NCI-H774 (cell line): ENCODE measurements at regions not wholly inside any gene's neighbourhood (a gene's known extent, or its start where the extent isn't known, plus 50 kb on each side); places are given as distances from the start of the nearest gene placed in this dataset.

ENCODE experiments used
- DNase-seq: peaks from one replicate; lab custom pipeline; 2025; lab: John Stamatoyannopoulos, UW

DNA sequence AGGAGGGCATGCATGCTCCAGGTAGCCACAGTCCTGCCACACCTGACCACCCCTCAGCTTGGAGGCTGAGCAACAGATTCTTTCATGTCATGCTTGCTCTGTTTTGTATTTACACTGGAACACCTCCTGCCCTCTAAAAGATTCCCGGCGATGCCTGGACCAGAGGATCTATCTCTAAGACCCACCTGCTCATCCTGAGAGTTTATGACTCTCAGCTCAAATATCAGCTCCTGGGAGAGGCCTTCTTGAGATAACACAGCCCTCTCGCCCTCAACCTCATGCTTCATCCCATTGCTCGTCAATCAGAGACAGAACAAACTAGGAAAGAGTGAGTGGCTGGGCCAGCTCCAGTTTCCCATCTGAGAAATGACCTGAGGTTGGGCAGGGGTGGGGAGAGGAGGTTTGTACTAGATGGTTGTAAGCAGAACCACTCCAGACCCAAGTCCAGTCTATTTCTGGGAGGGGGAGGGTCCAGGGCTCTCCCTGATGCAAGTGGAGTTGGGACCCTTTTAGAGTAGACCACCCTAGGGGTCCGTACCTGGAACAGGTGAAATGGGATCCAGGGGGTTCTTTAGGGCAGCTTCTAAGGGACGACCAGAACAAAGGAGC is 524.5 kb downstream of the MATN1 start:
- DNase-seq, result no peak

- DNase-seq, result no peak
These were observed 525.0 kb downstream of the MATN1 start for GRCh38 chr1:30198451-30198760.

- DNase-seq, result no peak
These were observed 525.5 kb downstream of the MATN1 start for GRCh38 chr1:30197639-30198450.

GRCh38 chr1:30196872-30197638 is 526.3 kb downstream of the MATN1 start:
- DNase-seq, result no peak

DNA sequence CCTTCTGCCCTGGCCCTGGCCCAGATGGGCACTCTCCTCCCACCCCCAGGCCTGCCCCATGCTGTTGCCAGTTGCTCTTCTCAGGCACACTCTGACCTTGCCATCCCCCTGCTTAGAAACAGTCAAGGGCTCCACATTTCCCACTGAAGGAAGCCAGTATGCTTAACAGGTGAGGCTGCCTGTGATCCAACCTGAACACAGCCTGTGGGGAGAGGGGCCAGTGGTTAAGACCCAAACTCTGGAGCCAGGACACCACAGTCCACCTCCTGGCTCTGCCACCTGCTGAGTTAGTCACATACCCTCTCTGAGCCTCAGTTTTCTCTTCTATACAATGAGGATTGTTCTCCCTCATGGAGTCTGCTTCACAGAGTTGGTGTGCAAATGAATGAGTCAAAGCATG is 526.9 kb downstream of the MATN1 start:
- DNase-seq, result no peak

DNA sequence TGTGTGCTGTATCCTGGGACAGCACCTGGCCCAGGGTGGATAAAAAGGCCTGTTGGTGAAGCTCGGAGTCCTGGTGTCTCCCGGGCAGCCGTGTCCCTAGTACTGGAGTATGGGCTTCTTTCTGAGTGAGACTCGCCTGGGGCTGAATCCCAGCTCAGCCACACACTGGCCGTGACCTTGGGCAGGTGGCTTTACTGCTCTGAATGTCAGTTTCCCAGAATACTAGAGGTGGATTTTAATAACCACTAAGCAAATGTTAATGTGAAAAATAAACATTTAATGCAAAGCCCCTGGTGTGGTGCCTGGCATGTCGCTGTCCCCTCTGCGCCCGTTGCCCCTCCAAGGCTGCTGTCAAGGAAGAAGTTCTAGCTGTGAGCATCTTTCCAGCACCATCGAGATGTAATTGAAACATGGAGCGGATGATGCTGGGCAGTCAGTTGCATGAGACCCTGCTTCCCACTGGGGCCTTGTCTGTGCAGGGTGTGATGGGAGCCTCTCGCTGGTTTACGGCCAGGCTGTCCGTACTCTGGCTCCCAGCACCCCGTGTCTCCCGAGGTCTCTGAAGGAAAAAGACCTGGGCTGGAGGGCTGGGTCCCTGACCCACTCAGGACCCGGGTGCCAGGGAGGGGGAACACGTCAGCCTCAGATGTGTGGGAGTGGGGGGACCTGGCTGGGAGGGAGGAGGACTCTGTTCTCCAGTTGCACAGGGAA is 527.8 kb downstream of the MATN1 start:
- DNase-seq, result no peak

- no peak for DNase-seq
These were observed 528.5 kb downstream of the MATN1 start for GRCh38 chr1:30194741-30195423.

DNA sequence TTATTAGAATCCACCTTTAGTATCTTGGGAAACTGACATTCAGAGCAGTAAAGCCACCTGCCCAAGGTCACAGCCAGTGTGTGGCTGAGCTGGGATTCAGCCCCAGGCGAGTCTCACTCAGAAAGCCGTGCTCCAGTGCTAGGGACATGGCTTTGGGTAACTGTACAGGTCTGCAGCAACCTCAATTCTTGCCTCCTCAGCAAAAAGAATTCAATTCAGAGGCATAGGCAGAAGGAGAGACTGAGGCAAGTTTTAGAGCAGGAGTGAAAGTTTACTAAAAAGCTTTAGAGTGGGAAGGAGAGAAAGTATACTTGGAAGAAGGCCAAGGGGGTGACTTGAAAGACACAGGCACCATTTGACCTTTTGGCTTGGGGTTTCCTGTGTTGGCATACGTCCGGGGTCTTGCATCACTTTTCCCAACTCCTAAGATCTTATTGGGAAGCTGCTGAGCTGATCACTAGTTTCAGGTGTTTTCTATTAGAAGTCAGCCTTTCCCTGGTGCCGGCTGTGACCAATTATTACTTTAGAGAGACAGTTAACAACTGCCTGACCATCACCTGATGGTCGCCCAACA is 529.3 kb downstream of the MATN1 start:
- DNase-seq, result no peak

GRCh38 chr1:30192969-30193630 is 530.3 kb downstream of the MATN1 start:
- DNase-seq, result no peak

DNA sequence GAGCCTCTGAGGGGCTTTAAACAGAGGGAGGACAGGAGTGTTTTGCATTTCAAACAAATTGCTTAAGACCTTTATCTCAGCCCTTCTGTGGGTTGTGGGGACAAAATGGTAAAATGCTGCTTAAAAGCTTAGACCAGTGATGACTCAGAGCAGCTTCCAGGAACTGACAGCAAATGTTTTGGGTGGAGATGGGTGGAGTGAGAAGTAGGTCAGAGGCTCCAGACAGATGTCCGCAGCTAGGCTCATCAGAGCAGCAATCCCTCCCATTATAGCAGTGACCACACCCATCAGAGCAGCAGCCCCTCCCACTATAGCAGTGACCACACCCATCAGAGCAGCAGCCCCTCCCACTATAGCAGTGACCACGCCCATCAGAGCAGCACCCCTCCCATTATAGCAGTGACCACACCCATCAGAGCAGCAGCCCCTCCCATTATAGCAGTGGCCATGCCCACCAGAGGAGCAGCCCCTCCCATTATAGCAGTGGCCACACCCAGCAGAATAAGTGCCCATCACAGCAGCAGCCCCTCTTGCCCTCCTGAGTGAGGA is 532.2 kb downstream of the MATN1 start:
- no peak for DNase-seq

DNA sequence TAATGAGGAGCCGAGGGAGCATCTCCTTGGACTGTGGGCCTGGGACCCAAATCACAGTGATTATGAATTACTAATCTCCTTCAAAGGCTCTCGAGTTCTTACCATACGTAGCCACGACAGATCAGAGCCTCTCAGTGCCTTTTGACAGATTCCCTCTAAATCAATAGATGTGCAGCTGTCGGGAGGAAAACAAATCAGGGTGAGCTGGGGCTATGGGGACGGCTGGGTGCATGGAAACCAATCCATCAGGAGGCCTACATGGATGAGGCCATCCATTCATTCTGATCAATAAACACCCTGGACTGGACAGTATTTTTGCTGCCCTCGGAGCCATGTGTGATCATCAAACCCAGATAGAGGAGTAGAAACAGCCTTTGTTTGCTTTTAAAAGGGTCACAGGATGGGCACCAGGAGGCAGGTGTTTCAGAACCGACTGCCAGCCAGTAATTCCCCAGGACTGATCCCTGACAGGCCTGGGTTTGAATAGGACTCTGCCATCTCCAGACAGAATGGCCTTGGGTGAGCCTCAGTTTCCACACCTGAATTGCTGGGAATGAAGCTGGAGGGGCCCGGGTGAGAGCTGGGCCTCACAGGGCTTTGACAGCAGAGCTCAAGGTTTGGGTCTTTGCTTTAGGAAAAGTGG is 532.8 kb downstream of the MATN1 start:
- no peak for DNase-seq

- no peak for DNase-seq
These were observed 533.4 kb downstream of the MATN1 start for GRCh38 chr1:30189818-30190500.

GRCh38 chr1:30188999-30189398 is 534.4 kb downstream of the MATN1 start:
- DNase-seq, result no peak

GRCh38 chr1:30188329-30188728 is 535.1 kb downstream of the MATN1 start:
- no peak for DNase-seq

- DNase-seq, result no peak
These were observed 535.9 kb downstream of the MATN1 start for GRCh38 chr1:30187413-30188023.

- DNase-seq, result no peak
These were observed 536.8 kb downstream of the MATN1 start for GRCh38 chr1:30186586-30186985.

DNA sequence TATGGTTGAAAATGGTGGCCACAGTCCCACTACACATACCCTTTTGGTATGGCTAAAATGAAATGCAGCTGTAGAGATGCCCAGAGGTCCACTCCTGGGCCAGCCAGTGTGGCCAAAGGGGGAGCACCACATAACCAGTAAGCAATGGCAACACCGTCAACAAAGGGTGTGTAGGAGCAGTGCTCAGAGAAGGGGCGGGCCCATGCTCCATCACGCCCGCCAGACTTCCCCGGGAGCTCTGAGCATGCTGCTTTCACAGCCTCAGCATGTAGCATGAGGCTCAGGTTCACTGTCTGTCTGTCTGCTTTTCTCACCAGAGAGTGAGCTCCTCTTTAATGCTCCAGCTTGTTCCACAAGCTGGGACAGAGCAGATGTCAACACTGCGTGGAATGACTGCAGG is 537.6 kb downstream of the MATN1 start:
- no peak for DNase-seq

- no peak for DNase-seq
These were observed 538.1 kb downstream of the MATN1 start for GRCh38 chr1:30185313-30185712.
